ENCODE measurements at regions not wholly inside any gene's neighbourhood (a gene's known extent, or its start where the extent isn't known, plus 50 kb on each side); places are given as distances from the start of the nearest gene placed in this dataset.

DNA sequence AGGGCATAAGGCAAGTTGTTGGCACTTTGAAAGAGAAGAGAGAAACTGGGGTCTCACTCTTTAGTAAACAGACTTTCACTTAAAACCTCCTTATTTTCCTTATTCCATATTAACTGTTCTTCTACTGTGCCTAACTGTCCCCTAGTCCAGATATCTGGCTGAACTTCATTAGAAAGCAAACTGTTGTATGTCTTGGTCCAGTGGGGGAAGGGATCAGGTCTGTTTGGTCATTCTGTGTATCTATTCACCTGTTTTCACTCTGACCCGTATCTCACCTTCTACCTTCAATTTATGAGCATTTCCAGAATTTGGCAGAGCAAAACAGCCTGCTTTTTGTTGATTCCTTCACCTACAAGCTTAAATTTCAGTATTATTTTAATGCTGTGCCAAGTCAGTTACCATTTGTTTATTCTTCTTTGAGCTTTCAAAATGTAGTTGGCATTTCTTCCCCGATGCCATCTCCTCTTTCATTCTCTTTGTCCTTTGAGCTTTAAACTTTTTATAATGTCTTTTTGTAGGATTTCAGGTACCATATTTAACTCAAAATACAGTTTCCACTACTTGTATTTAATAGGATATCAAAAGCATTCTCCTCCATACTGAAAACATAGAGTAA, 188.6 kb upstream of the PPARGC1A start:
- no peak overlapping the region for H3K4me3 ChIP-seq (replicated peaks in 1 of 2; ENCODE audit: low read depth in 2 of 2, low read length in 2 of 2)
- TF ChIP-seq, protein P1, sequence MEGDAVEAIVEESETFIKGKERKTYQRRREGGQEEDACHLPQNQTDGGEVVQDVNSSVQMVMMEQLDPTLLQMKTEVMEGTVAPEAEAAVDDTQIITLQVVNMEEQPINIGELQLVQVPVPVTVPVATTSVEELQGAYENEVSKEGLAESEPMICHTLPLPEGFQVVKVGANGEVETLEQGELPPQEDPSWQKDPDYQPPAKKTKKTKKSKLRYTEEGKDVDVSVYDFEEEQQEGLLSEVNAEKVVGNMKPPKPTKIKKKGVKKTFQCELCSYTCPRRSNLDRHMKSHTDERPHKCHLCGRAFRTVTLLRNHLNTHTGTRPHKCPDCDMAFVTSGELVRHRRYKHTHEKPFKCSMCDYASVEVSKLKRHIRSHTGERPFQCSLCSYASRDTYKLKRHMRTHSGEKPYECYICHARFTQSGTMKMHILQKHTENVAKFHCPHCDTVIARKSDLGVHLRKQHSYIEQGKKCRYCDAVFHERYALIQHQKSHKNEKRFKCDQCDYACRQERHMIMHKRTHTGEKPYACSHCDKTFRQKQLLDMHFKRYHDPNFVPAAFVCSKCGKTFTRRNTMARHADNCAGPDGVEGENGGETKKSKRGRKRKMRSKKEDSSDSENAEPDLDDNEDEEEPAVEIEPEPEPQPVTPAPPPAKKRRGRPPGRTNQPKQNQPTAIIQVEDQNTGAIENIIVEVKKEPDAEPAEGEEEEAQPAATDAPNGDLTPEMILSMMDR (IDR thresholded peaks at IDR 0.05; ENCODE audit: low read depth, low read length), result no peak
- no peak for DNase-seq (ENCODE audit: low read depth in 2 of 2)

DNA sequence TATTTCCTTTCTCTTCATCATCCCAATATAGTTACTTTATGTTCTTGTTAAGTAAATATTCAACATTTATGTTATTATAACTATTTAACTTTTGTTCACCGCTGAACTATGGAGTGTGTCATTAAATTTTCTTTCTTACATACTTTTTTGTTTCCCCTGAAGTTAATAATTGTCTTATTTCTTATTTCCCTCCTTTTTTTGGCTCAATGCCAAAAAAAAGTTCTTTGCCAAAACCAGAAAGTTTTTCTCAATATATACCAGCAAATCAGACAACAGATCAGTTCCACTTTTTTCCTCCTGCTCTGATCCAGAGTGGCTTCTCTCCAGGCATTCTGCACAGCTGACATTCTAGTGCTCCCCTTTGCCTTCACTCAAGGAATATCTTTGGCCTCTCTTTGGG, 187.0 kb upstream of the PPARGC1A start:
- no peak overlapping the region for H3K4me3 ChIP-seq (replicated peaks in 1 of 2; ENCODE audit: low read depth in 2 of 2, low read length in 2 of 2)
- TF ChIP-seq, protein P1 (IDR thresholded peaks at IDR 0.05; ENCODE audit: low read depth, low read length), result no peak
- DNase-seq (ENCODE audit: low read depth in 2 of 2), result no peak

DNA sequence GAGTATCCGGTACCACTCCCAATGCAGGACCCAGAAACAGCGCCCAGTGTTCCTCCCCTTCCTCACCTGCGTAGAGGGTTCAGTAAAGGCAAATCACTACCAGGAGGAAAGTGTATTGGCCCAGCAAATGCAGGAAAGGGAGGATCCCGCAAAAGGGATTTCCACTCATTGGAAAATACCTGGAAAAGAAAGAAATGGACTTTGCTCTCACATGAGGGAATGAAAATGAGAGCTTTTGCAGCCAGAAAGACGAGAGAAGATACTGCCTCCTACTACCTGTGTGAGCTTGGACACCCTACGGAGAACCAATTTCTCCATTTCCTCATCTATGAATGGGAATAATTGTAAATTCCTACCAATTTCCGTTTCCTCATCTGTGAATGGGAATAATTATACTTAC, 184.1 kb upstream of the PPARGC1A start:
- H3K4me3 ChIP-seq (replicated peaks in 1 of 2; ENCODE audit: low read depth in 2 of 2, low read length in 2 of 2), result no peak overlapping the region
- no peak for DNase-seq (ENCODE audit: low read depth in 2 of 2)
- TF ChIP-seq, protein P1 (IDR thresholded peaks at IDR 0.05; ENCODE audit: low read depth, low read length), result no peak

DNA sequence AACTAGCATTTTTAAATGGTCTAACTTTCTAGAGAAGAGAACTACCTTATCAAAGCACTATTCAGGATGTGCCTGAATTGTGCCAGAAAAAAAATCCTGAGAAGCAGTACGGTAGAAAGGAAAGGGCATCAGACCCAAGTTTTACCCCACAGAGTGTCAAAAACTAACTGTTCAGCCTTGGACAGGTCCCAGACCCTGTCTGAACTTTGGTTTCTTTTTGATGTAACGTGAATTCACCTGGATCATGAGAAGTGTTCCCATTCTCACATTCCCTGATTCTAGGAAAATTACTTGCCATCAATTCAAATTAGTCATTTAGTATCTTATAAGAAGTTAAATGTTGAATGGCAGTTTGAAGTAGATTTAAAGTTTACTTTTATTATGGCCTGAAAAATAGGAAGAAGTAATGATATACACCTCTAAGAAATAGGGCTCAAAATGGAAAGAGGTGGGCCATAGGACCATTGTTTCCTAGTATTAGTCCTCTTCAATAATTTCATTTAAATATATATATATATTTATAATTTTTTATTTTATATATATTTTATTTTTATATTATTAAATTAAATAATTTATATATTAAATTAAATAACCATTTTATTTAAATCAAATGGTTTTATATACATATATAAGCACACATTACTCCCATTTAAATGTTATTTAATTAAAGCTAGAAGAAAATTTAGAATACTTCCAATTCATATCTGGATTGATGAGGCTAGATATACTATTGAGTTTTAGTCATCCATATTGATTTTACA, 181.9 kb upstream of the PPARGC1A start:
- TF ChIP-seq, protein P1 (IDR thresholded peaks at IDR 0.05; ENCODE audit: low read depth, low read length), result no peak
- no peak for DNase-seq (ENCODE audit: low read depth in 2 of 2)
- H3K4me3 ChIP-seq (replicated peaks in 1 of 2; ENCODE audit: low read depth in 2 of 2, low read length in 2 of 2), result no peak overlapping the region

DNA sequence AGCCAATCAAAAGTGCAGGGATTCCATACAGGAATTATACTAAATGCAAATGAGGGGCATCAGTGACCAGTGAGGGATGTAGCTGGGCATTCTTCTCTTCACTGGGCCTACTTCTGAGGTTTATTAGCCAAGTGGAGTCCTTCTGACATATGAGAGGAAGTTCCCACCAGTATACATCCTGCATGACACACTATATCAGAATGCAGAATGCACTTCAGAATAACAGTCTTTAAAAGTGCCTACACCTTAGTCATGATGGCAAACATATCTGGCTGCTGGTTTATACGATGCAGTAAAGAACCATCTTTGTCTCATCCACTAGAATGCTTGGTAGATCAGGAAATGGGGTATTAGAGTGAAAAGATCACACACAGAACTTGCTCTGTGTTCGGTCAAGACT, 180.3 kb upstream of the PPARGC1A start:
- TF ChIP-seq, protein P1 (IDR thresholded peaks at IDR 0.05; ENCODE audit: low read depth, low read length), result no peak
- no peak overlapping the region for H3K4me3 ChIP-seq (replicated peaks in 1 of 2; ENCODE audit: low read depth in 2 of 2, low read length in 2 of 2)
- DNase-seq (ENCODE audit: low read depth in 2 of 2), result peak; percentile 47 to 88

DNA sequence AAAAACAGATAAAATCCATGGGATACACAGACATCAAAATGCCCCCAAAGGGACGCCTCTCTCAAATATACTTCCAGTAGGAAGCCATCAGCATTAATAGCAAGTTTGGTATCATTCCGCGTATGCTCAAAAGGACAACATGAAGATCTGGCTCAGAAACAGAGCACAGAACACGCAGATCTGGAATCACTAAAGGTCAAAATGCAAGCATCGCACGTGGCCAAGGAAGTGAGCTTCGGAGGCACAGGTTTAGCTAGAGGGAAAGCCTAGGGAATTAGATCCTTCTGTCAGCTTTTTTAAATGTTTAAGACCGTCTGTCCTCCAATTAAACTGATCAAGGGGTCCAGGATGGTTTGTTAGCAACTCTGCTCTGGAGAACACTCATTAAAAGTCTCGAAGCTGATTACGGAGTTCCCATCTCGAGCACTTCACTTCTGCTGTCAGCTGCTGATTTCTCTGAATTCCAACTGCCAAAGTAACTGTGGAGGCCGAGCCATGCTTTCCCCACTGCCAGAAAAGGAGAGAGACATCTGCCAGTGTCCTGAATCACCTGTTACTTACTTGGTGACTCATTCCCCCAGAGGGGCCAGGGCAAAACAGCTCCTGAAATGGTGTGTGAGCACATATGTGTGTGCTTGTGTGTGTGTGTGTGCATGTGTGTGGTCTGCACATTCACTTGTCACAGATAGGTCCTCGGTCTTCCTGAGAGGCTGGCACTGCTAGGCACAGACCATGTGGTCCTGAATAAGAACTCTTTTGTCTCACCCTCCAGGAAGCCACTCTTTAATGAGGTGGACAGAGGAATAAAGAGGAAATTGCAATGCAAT, 177.7 kb upstream of the PPARGC1A start:
- TF ChIP-seq, protein P1 (IDR thresholded peaks at IDR 0.05; ENCODE audit: low read depth, low read length), result no peak
- DNase-seq (ENCODE audit: low read depth in 2 of 2), result peak; percentile 12 to 75
- H3K4me3 ChIP-seq (replicated peaks in 1 of 2; ENCODE audit: low read depth in 2 of 2, low read length in 2 of 2), result no peak overlapping the region

All from cardiac fibroblast (primary cell).